Uterus (tissue), 3 donors: ENCODE measurements at regions not wholly inside any gene's neighbourhood (a gene's known extent, or its start where the extent isn't known, plus 50 kb on each side); places are given as distances from the start of the nearest gene placed in this dataset.

ENCODE experiments used
- DNase-seq, 2 donors: peaks; one replicate each; pipeline ENCODE4 v3.0.0-alpha.2; 2019 to 2020
- H3K27ac ChIP-seq, 2 donors: fragments of 200-600 bp; sonication (generic); 1 replicate in 1 of 2; 2 replicates in 1 of 2; pipeline ENCODE4 v1.5.1; 2016 to 2018
- H3K27me3 ChIP-seq, 2 donors: fragments of 200-600 bp; sonication (generic); one replicate each; pipeline ENCODE4 v1.5.1; 2018 to 2019; ENCODE audit warnings: control low read depth in 1 of 2
- H3K36me3 ChIP-seq, 2 donors: fragments of 200-600 bp; sonication (generic); one replicate each; pipeline ENCODE4 v1.5.1; 2019; ENCODE audit warnings: control low read depth in 1 of 2
- H3K4me1 ChIP-seq, 2 donors: fragments of 200-600 bp; sonication (generic); one replicate each; pipeline ENCODE4 v1.5.1; 2018 to 2019; ENCODE audit warnings: control low read depth in 1 of 2
- H3K4me3 ChIP-seq, 2 donors: fragments of 200-600 bp; sonication (generic); 1 replicate in 1 of 2; 2 replicates in 1 of 2; pipeline ENCODE4 v1.5.1; 2018 to 2019; ENCODE audit warnings: mild to moderate bottlenecking in 1 of 2
- H3K9me3 ChIP-seq, 2 donors: fragments of 200-600 bp; sonication (generic); one replicate each; pipeline ENCODE4 v1.5.1; 2019; ENCODE audit warnings: control low read depth in 1 of 2
- CTCF ChIP-seq, 4 experiments: fragments of 200-600 bp in 2 of 4; fragments of 450-650 bp in 2 of 4; sonication (generic) in 2 of 4; IDR thresholded peaks; one replicate each; pipeline ENCODE4 v1.5.1; 2016 to 2019; ENCODE audit warnings: antibody characterized with exemption in 4 of 4, mild to moderate bottlenecking in 2 of 4, moderate library complexity in 1 of 4
- POLR2A ChIP-seq, 2 donors: fragments of 450-650 bp; IDR thresholded peaks; one replicate each; pipeline ENCODE4 v1.6.1; 2016; ENCODE audit warnings: antibody characterized with exemption in 2 of 2, mild to moderate bottlenecking in 1 of 2, moderate library complexity in 1 of 2
- intact Hi-C: fragments of 100-400 bp; cut with DNase I; formaldehyde crosslinking; loops from one replicate; pipeline ENCODE4 v1.15.1; 2023; ENCODE audit warnings: low total_unique reads
- donor health status: DM: yes; HTN: yes; CAD: no.

- Histone ChIP-seq H3K36me3 (no peaks in the 10 kb centered on the region), H3K4me1 (no peaks in the 10 kb centered on the region), H3K27ac (no peak overlapping the region), H3K4me3 (no peak overlapping the region), H3K9me3 (no peaks in the 10 kb centered on the region), H3K27me3 (no peaks in the 10 kb centered on the region)
- TF ChIP-seq CTCF (IDR thresholded peaks at IDR 0.05) (no peak), POLR2A (IDR thresholded peaks at IDR 0.05) (no peak)
- no peak for DNase-seq
- intact Hi-C loops, result no loop called here
Observed at GRCh38 chr4:130064471-130064870, 968.5 kb downstream of the C4orf33 start.

GRCh38 chr4:130067419-130067818 lies 971.5 kb downstream of the C4orf33 start:
- no peaks in the 10 kb centered on the region for H3K9me3 ChIP-seq
- H3K4me1 ChIP-seq, result no peaks in the 10 kb centered on the region
- H3K4me3 ChIP-seq, result no peak overlapping the region
- no peak for DNase-seq
- intact Hi-C loops, result no loop called here
- TF ChIP-seq CTCF (IDR thresholded peaks at IDR 0.05) (no peak), POLR2A (IDR thresholded peaks at IDR 0.05) (no peak)
- no peak overlapping the region for H3K27ac ChIP-seq
- no peaks in the 10 kb centered on the region for H3K27me3 ChIP-seq
- H3K36me3 ChIP-seq, result no peaks in the 10 kb centered on the region

GRCh38 chr4:130068072-130068471 lies 972.1 kb downstream of the C4orf33 start:
- no peak overlapping the region for H3K4me3 ChIP-seq
- no peaks in the 10 kb centered on the region for H3K27me3 ChIP-seq
- H3K36me3 ChIP-seq, result no peaks in the 10 kb centered on the region
- no peak for TF ChIP-seq CTCF (IDR thresholded peaks at IDR 0.05)
- no peak for TF ChIP-seq POLR2A (IDR thresholded peaks at IDR 0.05)
- DNase-seq, result no peak
- no peak overlapping the region for H3K27ac ChIP-seq
- H3K9me3 ChIP-seq, result no peaks in the 10 kb centered on the region
- H3K4me1 ChIP-seq, result no peaks in the 10 kb centered on the region
- intact Hi-C loops, result no loop called here

GRCh38 chr4:130071746-130072145 lies 975.8 kb downstream of the C4orf33 start:
- Histone ChIP-seq H3K36me3 (no peaks in the 10 kb centered on the region), H3K27me3 (no peaks in the 10 kb centered on the region), H3K4me3 (no peak overlapping the region), H3K27ac (no peak overlapping the region), H3K4me1 (no peaks in the 10 kb centered on the region), H3K9me3 (no peaks in the 10 kb centered on the region)
- no peak for DNase-seq
- intact Hi-C loops, result no loop called here
- TF ChIP-seq CTCF (IDR thresholded peaks at IDR 0.05) (no peak), POLR2A (IDR thresholded peaks at IDR 0.05) (no peak)

GRCh38 chr4:130073145-130073790 lies 977.3 kb downstream of the C4orf33 start:
- DNase-seq, result no peak
- Histone ChIP-seq H3K27me3 (no peaks in the 10 kb centered on the region), H3K4me3 (no peak overlapping the region), H3K27ac (no peak overlapping the region), H3K4me1 (no peaks in the 10 kb centered on the region), H3K36me3 (no peaks in the 10 kb centered on the region), H3K9me3 (no peaks in the 10 kb centered on the region)
- TF ChIP-seq POLR2A (IDR thresholded peaks at IDR 0.05) (no peak), CTCF (IDR thresholded peaks at IDR 0.05) (no peak)
- intact Hi-C loops, result no loop called here
